ENCODE measurements at regions not wholly inside any gene's neighbourhood (a gene's known extent, or its start where the extent isn't known, plus 50 kb on each side); places are given as distances from the start of the nearest gene placed in this dataset.

GRCh38 chr3:77799278-77799677 is 759.4 kb downstream of the ROBO2 start:
- no peak for TF ChIP-seq CTCF (conservative IDR thresholded peaks at IDR 0.05; ENCODE audit: low read length)
- TF ChIP-seq EZH2phosphoT487 (IDR thresholded peaks at IDR 0.05; ENCODE audit: borderline replicate concordance, low read depth, low read length) = no peak
